ENCODE measurements at regions not wholly inside any gene's neighbourhood (a gene's known extent, or its start where the extent isn't known, plus 50 kb on each side); places are given as distances from the start of the nearest gene placed in this dataset.

DNA sequence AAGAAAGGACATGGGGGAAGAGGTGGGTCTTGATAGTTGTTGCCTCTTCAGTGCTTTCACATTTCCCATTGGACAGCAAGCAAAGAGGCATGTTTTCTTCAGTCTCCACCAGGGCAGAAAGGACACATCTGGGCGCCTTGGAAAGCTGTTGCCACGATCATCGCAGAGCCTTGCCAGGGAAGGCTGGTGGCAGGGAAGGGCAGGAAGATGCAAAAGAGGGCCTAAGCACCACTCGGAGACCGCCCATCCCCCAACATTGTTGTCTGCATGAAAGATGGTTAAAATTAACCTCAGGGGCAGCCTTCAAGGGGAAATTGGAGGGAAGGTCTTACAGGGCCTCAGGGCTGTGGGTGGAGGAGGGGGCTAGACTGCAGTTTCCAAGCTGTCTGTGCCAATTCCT is 114.2 kb downstream of the SOX9 start:
- TF ChIP-seq POLR2A (IDR thresholded peaks at IDR 0.05), result no peak
- TF ChIP-seq, protein P1, sequence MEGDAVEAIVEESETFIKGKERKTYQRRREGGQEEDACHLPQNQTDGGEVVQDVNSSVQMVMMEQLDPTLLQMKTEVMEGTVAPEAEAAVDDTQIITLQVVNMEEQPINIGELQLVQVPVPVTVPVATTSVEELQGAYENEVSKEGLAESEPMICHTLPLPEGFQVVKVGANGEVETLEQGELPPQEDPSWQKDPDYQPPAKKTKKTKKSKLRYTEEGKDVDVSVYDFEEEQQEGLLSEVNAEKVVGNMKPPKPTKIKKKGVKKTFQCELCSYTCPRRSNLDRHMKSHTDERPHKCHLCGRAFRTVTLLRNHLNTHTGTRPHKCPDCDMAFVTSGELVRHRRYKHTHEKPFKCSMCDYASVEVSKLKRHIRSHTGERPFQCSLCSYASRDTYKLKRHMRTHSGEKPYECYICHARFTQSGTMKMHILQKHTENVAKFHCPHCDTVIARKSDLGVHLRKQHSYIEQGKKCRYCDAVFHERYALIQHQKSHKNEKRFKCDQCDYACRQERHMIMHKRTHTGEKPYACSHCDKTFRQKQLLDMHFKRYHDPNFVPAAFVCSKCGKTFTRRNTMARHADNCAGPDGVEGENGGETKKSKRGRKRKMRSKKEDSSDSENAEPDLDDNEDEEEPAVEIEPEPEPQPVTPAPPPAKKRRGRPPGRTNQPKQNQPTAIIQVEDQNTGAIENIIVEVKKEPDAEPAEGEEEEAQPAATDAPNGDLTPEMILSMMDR (IDR thresholded peaks at IDR 0.05), result no peak
- no peak for TF ChIP-seq POLR2AphosphoS5 (IDR thresholded peaks at IDR 0.05; ENCODE audit: insufficient read depth in 1 of 2, low read depth in 1 of 2)

All from vagina (tissue), 2 donors.